GM18502 (cell line): ENCODE measurements at regions not wholly inside any gene's neighbourhood (a gene's known extent, or its start where the extent isn't known, plus 50 kb on each side); places are given as distances from the start of the nearest gene placed in this dataset.
A peak's percentile ranks its signal among the peaks of the same experiment; 100 is the strongest.

Source experiments
- ATAC-seq: cut with Tn5 transposase; IDR thresholded peaks from one replicate; pipeline ENCODE4 v1.9.1; 2021; ENCODE audit warnings: mild to moderate bottlenecking; ENCODE audit not compliant: unreplicated experiment, poor library complexity

DNA sequence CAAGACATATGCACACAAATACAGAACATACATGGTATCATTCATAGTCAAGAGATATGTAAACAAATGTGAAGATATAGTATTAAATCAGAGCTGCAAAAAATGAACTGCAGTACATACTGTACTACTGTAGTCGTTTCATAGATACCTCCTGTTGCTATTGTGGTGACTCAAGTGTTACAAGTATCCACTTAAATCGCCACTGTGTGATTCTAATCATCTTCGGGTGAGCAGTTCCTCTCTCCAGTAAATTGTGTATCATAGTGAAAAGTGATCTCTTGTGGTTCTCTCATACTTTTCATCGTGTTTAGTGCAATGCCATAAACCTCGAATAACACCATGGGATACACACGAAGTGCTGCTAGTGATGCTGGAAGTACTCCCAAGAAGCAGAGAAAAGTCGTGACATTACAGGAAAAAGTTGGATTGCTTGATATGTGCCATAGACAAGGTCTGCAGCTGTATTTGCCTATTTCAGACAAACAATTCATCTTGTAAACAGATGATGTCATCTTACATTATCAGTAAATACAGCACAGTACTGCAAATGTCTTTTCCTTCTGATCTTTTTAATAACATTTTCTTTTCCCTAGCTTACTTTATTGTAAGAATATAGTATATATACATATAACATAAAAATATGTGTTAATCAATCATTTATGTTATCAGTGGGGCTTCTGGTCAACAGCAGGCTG lies 222.2 kb downstream of the BCL11A start:
- no peak for ATAC-seq

DNA sequence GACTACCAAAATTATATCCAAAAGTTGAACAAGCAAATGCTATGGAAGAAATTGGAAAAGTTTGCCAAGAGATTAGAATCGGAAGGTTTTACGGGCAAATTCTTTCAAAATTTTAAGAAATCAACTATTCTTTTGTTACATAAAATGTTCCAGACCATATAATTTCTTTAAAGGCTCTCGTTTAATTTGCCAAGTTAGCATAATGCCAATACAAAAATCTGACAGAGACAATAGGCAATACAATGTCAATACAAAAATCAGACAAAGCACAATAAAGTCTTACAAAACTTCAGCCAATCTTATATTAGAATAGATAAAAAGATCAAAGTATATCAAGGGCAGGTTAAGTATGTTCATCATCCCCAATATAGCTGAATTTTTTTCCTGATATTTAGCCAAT lies 224.2 kb downstream of the BCL11A start:
- no peak for ATAC-seq

DNA sequence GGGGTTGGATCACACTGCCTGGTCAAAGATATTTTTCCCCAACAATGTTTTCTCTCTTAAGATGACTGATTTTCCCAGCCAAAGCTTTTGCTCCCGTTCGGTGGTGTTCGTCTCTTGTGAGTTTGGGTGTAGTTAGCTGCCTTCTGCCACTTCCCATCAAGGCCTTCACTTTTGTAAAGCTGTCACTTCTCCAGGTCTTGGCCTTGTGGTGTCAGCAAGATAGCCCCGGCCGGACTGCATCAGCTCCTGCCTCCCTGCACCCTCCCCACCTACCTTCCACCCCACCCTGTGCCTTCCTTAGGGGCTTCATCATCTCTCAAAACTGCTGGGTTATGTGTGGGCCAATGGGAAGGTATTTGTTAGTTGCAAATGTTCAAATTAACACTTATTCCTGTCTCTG lies 228.9 kb downstream of the BCL11A start:
- ATAC-seq = no peak

DNA sequence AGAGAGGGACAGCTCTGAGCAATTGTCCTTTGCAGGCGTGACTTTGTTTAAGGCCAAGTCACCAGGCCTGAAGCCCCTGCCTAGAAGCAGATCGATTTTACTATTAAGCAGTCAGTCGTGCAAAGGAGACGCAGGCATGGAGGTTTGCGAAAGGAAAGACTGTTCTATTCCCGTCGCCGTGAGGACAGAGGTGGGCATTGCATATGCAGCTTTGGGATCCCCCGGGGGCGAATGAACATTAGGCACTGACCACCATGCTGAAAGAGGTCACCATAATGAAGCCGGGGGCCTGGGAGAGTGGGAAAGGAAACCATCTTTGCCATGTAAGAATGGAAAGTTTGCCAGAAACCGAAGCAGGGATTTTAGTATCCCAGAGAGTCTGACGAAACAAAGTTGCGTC lies 231.6 kb downstream of the BCL11A start:
- no peak for ATAC-seq

DNA sequence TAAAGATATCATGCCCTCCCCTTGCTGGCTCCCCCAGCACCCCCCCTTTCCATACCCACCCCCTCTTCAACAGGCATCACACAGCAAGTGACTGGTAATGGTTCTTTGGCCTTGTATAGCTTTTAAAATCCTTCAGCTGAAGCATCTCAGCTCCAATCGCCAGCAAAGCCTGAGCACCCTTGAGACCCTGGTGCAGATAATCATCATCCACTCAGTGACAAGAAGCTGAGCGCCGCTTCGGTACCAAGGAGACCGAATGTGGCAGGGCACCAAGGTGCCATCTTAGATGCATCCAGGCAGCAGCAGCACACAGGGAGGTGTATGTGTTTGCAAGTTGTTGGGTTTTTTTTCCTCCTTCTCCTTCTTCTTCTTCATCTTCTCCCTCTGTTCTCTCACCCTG lies 232.7 kb downstream of the BCL11A start:
- no peak for ATAC-seq

DNA sequence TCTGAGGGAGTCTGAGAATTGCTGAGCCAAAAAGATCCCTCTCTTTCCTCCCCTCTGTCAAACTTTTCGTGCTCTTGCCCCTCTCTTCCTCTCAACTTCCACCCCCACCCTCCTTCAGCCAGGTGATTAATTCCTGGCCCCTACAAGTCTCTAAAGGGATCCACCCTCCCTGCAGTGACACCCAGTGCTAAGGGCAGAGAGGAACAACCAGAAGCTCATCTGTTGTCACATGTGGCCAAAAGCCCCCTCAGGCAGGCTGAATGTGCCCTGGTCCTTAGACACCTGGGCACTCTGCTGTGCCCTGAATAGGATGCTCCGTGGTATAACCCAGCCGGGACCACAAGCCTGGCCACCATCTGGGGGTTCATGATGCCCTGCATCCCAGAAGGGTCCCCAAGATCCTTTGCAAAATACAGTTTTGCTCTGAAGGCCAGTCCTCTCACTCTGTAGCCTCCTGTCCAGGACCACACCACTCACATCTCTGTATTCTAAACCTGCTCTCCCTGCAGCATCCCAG lies 234.4 kb downstream of the BCL11A start:
- ATAC-seq = no peak

DNA sequence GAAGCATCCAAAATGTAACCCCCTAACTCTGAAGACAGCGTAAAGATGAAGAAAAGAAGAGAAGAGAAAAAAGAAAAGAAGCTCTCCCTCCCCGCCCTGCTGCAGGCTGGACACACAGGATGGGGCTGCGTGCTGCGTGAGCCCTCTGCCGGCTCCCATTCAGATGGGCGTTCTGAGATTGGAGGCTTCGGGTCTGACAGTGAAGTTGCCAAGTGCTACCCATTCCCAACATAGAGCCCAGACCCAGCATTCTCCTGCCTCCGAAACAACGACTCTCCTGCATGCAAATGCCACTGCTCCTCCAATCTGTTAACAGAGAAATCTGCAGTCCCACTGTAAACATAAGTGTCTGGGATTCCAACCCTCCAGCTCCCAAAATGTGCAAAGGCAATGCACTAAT lies 234.9 kb downstream of the BCL11A start:
- ATAC-seq = no peak

DNA sequence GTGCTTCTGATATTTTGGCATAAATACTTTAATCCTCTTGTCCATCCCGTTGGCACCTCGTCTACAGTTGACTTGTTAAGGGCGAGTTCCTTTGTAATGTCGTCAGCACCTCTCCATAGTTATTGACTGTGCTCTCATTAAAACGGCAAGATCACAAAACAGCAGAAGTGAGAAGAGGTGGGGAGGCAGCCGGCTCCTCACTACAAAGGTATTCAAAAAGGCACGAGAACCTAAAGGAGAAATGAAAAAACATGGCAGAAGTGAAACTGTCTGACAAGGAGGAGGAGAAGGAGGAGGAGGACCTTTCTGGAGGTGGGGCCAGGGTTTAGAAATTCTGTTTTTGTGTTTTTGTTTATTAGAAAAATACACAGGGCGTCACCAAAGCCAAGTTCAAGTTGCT lies 235.6 kb downstream of the BCL11A start:
- peak; percentile 85 for ATAC-seq

DNA sequence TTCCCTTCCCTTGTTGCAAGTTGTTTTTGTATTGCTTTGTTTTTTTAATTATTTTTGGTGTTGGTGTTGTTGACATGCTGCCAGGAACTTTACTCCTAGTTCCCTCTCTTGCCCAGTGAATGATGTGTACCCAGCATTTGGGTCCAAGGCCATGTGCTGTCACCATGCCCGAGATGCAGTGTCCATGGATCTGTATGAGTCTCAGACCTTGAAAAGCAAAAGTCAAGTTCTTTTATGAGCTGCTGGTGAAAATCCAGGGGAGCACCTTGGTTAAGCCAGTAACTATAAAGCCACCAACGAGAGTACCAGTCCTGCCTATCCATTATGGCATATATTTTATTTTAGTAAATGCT lies 236.4 kb downstream of the BCL11A start:
- ATAC-seq = no peak

DNA sequence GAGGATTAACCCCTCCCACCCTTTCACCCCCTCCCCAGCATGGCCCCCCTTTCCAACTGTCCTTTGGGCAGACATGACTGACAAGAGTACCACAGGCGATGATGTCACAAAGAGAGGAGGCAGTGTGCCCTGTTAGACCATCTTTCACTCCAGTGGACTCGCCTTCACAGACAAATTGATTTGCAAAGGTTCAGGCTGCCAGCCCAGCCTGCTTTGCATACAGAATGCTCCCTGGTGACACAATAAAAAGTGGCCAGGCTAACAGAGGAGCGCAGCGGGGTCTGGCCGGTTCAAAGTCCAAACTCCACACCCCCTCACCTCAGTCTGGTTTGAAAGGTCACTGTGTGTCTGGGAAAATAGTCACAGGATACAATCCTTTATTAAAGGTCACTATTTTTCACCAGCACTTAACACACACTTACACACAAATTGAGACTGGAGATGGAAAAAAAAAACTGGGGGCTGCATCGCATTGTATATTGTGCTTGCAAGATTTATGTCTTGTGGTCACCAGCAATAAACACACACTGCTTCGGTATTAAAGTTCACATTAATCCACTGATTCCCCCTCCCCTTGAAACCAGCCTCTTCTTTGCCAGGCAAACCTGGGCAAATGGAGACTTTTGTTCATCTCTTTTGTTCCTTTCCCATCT lies 236.9 kb downstream of the BCL11A start:
- no peak for ATAC-seq

DNA sequence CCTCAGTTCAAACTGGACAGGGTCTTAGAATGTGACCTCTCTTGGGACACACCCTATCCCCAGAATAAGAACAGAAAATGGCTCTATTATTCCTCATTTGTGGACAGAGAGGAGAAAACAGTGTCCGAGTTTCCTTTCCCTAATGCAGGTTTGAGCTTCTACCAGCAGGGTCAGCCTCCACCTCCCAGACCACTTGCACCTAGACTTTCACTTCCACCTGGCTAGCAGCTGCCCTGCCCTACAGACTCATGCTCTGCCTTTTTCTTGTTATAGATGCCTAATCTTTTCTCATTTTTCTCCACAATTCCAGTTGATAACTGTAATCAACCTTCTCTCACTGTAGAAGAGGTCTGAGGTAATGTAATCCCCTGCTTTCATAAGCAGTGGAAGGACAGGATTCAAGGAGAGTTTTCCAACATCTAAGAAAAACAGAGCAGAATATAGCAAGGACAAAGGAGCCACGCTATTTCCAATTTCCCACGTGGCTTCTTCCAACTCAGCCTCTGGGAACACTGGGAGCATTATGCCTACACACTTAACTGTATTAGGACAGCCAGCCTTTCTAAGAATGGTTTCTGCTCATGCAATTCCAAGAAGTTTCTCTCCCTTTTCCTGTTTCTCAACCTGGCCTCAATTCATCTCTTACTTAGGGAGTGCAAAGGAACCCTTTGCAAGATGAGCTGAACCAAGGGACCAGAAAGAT lies 239.8 kb downstream of the BCL11A start:
- ATAC-seq = no peak

DNA sequence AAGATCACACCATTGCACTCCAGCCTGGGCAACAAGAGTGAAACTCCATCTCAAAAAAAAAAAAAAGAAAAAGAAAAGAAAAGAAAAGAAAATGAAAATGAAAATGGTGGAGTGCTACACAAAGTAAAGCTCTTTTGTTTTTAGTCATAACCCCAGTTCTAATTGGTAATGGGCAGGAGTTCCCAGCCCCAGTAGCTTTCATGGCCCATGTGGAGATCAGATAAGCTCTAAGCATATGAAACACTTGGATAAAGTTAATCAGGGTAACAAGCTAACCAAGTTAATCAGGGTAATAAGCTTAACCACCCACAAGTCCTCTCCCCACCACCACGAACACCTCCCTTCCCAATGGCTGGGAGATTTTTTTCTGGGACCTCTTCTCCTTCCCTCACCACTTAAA lies 240.8 kb downstream of the BCL11A start:
- ATAC-seq = peak; percentile 76

DNA sequence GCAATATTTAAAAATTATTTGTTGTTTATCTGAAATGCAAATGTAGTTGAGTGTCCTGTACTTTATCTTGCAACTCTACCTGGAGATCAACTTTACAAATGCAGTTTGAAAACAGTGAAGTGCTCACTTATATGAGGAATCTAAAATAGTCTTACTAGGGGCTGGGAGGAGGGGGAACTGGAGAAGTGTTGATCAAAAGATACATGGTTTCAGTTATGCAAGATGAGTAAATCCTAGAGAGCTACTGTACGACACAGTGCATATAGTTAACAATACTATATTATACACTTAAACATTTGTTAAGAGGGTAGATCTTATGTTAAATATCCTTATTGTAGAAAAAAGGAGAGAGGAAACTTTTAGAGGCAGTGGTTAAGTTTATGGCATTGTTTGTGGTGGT lies 241.9 kb downstream of the BCL11A start:
- peak; percentile 71 for ATAC-seq

DNA sequence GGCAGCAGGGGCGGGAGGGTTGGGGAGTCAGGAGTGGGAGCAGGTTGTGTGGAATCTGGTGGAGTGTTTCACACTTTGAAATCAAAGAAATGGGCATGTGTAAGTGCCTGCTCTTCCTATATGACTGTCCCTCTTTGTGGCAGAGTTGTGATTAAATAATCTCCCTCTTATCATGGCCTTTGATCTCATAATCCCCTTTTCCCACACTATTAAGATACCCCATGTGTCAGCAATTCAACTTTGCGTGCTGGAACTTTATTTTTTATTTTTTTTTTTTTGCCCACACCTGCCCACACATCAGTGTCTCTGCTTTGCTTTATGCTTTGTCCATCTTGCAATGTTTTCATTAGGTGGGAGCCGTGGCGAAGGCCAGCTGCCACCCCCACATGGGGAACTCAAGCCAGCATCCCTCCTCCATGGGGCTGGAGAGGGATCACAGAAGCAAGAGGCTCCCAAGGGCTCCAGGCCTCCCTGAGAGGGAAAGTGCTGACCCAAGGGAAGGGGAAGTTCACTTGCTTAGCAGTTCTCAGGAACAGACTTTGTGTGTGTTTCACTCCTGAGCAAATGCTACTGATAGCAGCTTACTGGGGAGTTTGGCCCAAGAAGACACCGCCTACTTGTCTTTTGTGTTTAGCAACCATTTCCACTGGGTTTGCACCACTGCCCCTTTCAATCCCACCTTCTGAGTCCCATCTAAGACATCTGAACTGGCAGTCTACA lies 243.4 kb downstream of the BCL11A start:
- ATAC-seq = no peak

DNA sequence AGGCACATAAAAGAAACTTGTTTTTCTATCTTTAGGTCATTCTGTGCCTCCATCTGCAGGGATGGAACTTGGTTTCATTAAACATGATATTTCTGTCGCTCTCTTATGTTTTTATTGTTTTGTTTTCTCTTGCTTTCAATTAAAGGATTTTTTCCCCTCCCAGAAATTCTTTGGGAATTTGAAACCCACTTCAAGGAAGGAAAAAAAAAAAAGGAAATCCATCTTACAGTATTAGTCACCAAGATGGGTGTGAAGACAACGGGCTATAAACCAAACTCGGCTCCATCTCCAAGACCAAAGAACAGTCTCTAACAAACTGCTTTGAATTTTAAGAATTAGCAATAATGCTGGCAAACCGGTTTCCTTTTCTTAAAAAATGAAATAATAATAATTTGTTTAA lies 244.1 kb downstream of the BCL11A start:
- ATAC-seq = no peak

DNA sequence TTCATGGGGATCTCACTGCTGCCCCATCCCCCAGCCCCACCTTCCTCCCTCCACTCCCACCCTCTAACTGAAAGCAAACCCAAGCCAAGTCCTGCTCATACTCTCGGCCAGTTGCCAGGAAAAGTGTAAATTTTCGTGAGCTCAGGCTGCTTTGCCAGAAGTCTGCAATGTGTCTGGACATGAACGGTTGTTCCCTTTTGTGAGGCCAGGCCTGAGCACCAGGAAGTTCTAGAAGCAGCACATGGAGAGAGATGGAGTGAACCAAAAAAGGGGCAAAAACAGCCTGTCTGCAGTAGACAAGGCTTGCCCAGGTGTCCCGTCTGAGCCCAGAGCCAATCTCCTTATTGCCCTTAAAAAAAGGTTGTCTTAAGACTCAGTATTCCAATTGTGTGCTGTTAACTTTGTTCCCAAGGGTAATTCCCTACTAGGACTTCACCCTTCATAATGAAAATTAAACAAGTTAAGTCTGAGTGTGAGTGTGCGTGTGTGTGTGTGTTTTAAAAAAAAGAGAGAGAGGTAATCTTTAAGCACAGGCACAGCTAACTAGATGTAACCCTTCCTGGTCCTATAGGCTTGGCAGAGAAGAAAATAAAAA lies 247.1 kb downstream of the BCL11A start:
- no peak for ATAC-seq

DNA sequence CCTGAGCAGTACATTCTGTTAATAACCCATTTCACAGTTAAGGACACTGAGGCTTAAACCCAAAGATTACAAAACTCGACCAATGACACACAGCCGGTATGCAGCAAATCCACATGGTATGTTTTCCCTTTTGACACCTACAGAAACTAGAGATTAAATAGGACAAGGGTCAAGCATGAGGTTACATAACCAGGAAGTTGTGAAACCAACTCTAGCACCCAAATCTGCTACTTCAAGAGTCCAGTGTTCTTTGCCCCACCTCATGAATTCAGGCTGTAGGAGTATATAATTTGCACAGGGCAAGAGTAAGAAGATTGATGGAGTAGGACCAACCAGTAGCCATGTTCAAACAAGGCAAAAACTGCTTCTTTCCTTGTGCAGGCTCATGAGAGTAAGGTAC lies 249.8 kb downstream of the BCL11A start:
- ATAC-seq = no peak

DNA sequence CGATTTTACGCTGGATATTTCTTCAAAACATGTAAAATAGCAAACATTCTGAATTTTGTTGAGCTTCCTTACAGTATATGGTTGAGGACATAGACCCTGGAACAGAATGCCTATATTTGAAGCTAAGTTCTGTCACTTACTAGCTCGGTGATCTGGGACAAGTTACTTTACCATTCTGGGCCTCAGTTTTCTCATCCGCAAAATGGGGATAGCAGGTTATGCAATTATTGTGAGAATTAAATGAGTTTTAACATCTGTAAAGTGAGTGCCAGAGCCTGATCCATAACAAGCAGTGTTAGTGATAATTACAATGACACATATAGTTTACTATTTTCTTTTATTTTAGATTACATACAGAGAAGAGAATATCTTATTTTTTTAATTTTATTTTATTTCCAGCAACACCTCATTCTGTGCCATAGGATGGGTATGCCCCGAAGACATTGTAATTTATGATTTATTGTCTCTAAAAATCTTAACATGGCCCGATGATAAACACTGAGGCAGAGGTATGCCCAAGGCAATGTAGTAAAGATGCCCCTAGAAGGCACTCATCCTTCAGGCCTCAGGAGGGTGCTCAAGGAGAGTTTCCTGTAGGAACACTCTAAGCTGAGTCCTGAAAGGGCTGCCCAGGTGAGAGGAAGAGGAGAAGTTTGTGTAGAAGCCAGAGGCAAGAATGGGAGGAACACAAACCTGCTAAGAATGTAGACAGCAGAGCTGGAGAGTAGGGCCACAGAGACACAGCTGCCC lies 250.9 kb downstream of the BCL11A start:
- no peak for ATAC-seq

DNA sequence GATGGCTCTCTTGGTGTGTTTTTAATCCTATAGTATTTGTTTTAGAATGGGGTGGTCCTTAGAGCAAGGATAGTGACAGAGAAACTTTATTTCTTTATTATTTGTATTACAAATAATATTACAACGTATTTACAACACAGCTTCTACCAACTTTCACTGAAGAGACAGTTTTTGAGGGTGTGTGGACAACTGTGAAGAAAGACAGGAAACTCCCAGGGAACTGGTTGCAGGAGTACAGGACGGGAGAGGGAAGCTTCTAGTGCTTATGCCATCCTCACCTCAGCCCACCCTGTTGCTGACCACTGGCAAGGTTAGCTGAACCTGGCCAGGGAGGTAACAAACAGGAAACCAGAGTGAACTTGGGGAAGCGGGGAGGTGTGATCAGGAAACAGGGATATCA lies 251.7 kb downstream of the BCL11A start:
- no peak for ATAC-seq

DNA sequence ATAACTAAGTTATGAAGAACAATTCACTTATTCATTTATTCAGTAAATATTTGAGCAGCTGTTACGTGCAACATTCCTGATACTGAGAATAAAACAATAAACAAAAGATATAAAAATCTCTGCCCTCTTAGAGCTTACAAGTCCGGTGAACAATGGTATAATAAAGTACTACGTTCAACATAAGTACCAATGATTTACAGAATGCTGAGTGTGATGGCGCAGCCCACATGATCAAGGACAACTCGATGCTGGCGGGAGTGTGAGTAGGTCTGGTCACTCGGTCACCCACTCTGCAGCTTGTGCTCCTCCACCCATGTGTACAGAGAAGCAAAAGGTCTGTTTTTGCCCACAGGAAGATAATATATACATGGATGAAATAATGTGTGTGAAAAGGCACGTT lies 254.3 kb downstream of the BCL11A start:
- no peak for ATAC-seq
